ENCODE measurements at regions not wholly inside any gene's neighbourhood (a gene's known extent, or its start where the extent isn't known, plus 50 kb on each side); places are given as distances from the start of the nearest gene placed in this dataset.

- TF ChIP-seq CTCF (IDR thresholded peaks at IDR 0.05; ENCODE audit: insufficient read depth, low read depth, low read length): no peak
- no peak for TF ChIP-seq EZH2 (IDR thresholded peaks at IDR 0.05; ENCODE audit: insufficient read depth, low read length)
Observed at GRCh38 chr5:20619591-20619990, 631.6 kb upstream of the CDH18 start.
